ENCODE measurements at regions not wholly inside any gene's neighbourhood (a gene's known extent, or its start where the extent isn't known, plus 50 kb on each side); places are given as distances from the start of the nearest gene placed in this dataset.
"Not testable (repeated sequence)": the region's sequence is repeated elsewhere in the genome, so short reads cannot be mapped to it uniquely, and the experiment has no call there.

- not testable (repeated sequence) for H3K27me3 ChIP-seq (ENCODE audit: insufficient read depth, low read depth, low read length); H2AFZ ChIP-seq (ENCODE audit: low read depth, low read length); H3K9ac ChIP-seq (ENCODE audit: low read length); H3F3A ChIP-seq (ENCODE audit: insufficient read depth, low read length, poor library complexity, severe bottlenecking); H3K27ac ChIP-seq (ENCODE audit: low read length); H3K4me3 ChIP-seq (ENCODE audit: low read length); H3K36me3 ChIP-seq (ENCODE audit: insufficient read depth, low read length); H3K9me3 ChIP-seq (ENCODE audit: low read length); H3K79me2 ChIP-seq (replicated peaks; ENCODE audit: insufficient read depth, low read length); H3K9me2 ChIP-seq (ENCODE audit: insufficient read depth, low read length); H3K4me2 ChIP-seq (ENCODE audit: low read length); H4K20me1 ChIP-seq (ENCODE audit: insufficient read depth)
Observed at GRCh38 chr4:54409270-54409817, 180.3 kb downstream of the PDGFRA start.

GRCh38 chr4:54414545-54414944, 185.5 kb downstream of the PDGFRA start:
- H3K79me2 ChIP-seq (replicated peaks; ENCODE audit: insufficient read depth, low read length): no peaks in the 10 kb centered on the region
- H3K27me3 ChIP-seq (ENCODE audit: insufficient read depth, low read depth, low read length): no peaks in the 10 kb centered on the region
- H3F3A ChIP-seq (ENCODE audit: insufficient read depth, low read length, poor library complexity, severe bottlenecking): no peaks in the 10 kb centered on the region
- H3K9ac ChIP-seq (ENCODE audit: low read length): no peak overlapping the region
- H4K20me1 ChIP-seq (ENCODE audit: insufficient read depth): no peaks in the 10 kb centered on the region
- H2AFZ ChIP-seq (ENCODE audit: low read depth, low read length): no peak overlapping the region
- no peaks in the 10 kb centered on the region for H3K9me3 ChIP-seq (ENCODE audit: low read length)
- H3K4me3 ChIP-seq (ENCODE audit: low read length): no peak overlapping the region
- H3K4me2 ChIP-seq (ENCODE audit: low read length): no peak overlapping the region
- TF ChIP-seq TAF1 (IDR thresholded peaks at IDR 0.05; ENCODE audit: low read depth): no peak
- no peak for TF ChIP-seq EP300 (conservative IDR thresholded peaks at IDR 0.05; ENCODE audit: poor library complexity, severe bottlenecking)
- no peak for TF ChIP-seq EZH2 (IDR thresholded peaks at IDR 0.05; ENCODE audit: borderline replicate concordance, insufficient read depth, low read length, poor library complexity, severe bottlenecking)
- TF ChIP-seq RAD21 (conservative IDR thresholded peaks at IDR 0.05): no peak
- no peak for TF ChIP-seq SMC3 (conservative IDR thresholded peaks at IDR 0.05; ENCODE audit: poor library complexity)
- no peak for TF ChIP-seq MXI1 (conservative IDR thresholded peaks at IDR 0.05; ENCODE audit: poor library complexity, severe bottlenecking)
- no peak for TF ChIP-seq REST (IDR thresholded peaks at IDR 0.05; ENCODE audit: borderline replicate concordance)
- no peak for TF ChIP-seq CTCF (IDR thresholded peaks at IDR 0.05; ENCODE audit: poor library complexity, severe bottlenecking)
- TF ChIP-seq POLR2AphosphoS5 (IDR thresholded peaks at IDR 0.05): no peak
- no peak overlapping the region for H3K27ac ChIP-seq (ENCODE audit: low read length)
- H3K36me3 ChIP-seq (ENCODE audit: insufficient read depth, low read length): no peaks in the 10 kb centered on the region
- H3K9me2 ChIP-seq (ENCODE audit: insufficient read depth, low read length): no peaks in the 10 kb centered on the region

GRCh38 chr4:54417476-54417875, 188.4 kb downstream of the PDGFRA start:
- Histone ChIP-seq H3K36me3 (ENCODE audit: insufficient read depth, low read length) (no peaks in the 10 kb centered on the region), H3F3A (ENCODE audit: insufficient read depth, low read length, poor library complexity, severe bottlenecking) (no peaks in the 10 kb centered on the region), H2AFZ (ENCODE audit: low read depth, low read length) (no peak overlapping the region), H3K9me2 (ENCODE audit: insufficient read depth, low read length) (no peaks in the 10 kb centered on the region), H4K20me1 (ENCODE audit: insufficient read depth) (no peaks in the 10 kb centered on the region), H3K27me3 (ENCODE audit: insufficient read depth, low read depth, low read length) (no peaks in the 10 kb centered on the region), H3K4me2 (ENCODE audit: low read length) (no peak overlapping the region), H3K9ac (ENCODE audit: low read length) (no peak overlapping the region), H3K4me3 (ENCODE audit: low read length) (no peak overlapping the region), H3K79me2 (replicated peaks; ENCODE audit: insufficient read depth, low read length) (no peaks in the 10 kb centered on the region), H3K27ac (ENCODE audit: low read length) (no peak overlapping the region), H3K9me3 (ENCODE audit: low read length) (no peaks in the 10 kb centered on the region)
- TF ChIP-seq EP300 (conservative IDR thresholded peaks at IDR 0.05; ENCODE audit: poor library complexity, severe bottlenecking) (no peak), CTCF (IDR thresholded peaks at IDR 0.05; ENCODE audit: poor library complexity, severe bottlenecking) (no peak), REST (IDR thresholded peaks at IDR 0.05; ENCODE audit: borderline replicate concordance) (no peak), MXI1 (conservative IDR thresholded peaks at IDR 0.05; ENCODE audit: poor library complexity, severe bottlenecking) (no peak), RAD21 (conservative IDR thresholded peaks at IDR 0.05) (no peak), TAF1 (IDR thresholded peaks at IDR 0.05; ENCODE audit: low read depth) (no peak), EZH2 (IDR thresholded peaks at IDR 0.05; ENCODE audit: borderline replicate concordance, insufficient read depth, low read length, poor library complexity, severe bottlenecking) (no peak), POLR2AphosphoS5 (IDR thresholded peaks at IDR 0.05) (no peak), SMC3 (conservative IDR thresholded peaks at IDR 0.05; ENCODE audit: poor library complexity) (no peak)

Measured in neural cell (in vitro differentiated cells).